Common myeloid progenitor, CD34-positive (primary cell): ENCODE measurements at regions not wholly inside any gene's neighbourhood (a gene's known extent, or its start where the extent isn't known, plus 50 kb on each side); places are given as distances from the start of the nearest gene placed in this dataset.

Source experiments
- CTCF ChIA-PET: fragments of 350-600 bp; sonication (Branson Sonifier 250); formaldehyde crosslinking; loops from one replicate; lab custom pipeline; 2021; ENCODE audit warnings: antibody characterized with exemption; lab: Charles Lee
- POLR2A ChIA-PET: fragments of 350-600 bp; sonication (Branson Sonifier 250); formaldehyde crosslinking; loops from one replicate; lab custom pipeline; 2021; ENCODE audit warnings: antibody characterized with exemption; lab: Charles Lee
- DNase-seq, 3 donors: peaks; one replicate each; pipeline versions ENCODE4 v3.0.0 to v3.0.0-alpha.2; 2013
- H3K27ac ChIP-seq, 2 experiments: 1 replicate in 1 of 2; 2 replicates in 1 of 2; pipeline ENCODE4 v1.7.0; 2013; ENCODE audit warnings: inconsistent platforms in 2 of 2, low read length in 2 of 2, mild to moderate bottlenecking in 2 of 2, low read depth in 1 of 2, moderate library complexity in 1 of 2; ENCODE audit not compliant: severe bottlenecking in 2 of 2, insufficient read depth in 1 of 2, poor library complexity in 1 of 2
- H3K27me3 ChIP-seq, 5 experiments: replicated peaks in 2 of 5; 1 replicate in 3 of 5; 2 replicates in 2 of 5; pipeline versions ENCODE4 v1.6.1 to v1.7.0; 2013; ENCODE audit warnings: low read length in 4 of 5, mild to moderate bottlenecking in 2 of 5, moderate library complexity in 2 of 5, inconsistent platforms in 1 of 5; ENCODE audit not compliant: insufficient read depth in 5 of 5, control insufficient read depth in 4 of 5
- H3K36me3 ChIP-seq, 4 experiments: 1 replicate in 2 of 4; 2 replicates in 2 of 4; pipeline versions ENCODE4 v1.6.1 to v1.7.0; 2013; ENCODE audit warnings: low read length in 3 of 4, control low read depth in 1 of 4, mild to moderate bottlenecking in 1 of 4; ENCODE audit not compliant: control insufficient read depth in 4 of 4, insufficient read depth in 4 of 4
- H3K4me1 ChIP-seq, 4 experiments: 1 replicate in 3 of 4; 2 replicates in 1 of 4; pipeline versions ENCODE4 v1.6.1 to v1.7.1; 2013; ENCODE audit warnings: low read length in 3 of 4, mild to moderate bottlenecking in 3 of 4, control low read depth in 1 of 4, inconsistent platforms in 1 of 4, moderate library complexity in 1 of 4; ENCODE audit not compliant: control insufficient read depth in 4 of 4, insufficient read depth in 4 of 4; ENCODE audit errors: control extremely low read depth in 1 of 4
- H3K4me3 ChIP-seq, 7 experiments: 1 replicate in 4 of 7; 2 replicates in 3 of 7; pipeline versions ENCODE4 v1.5.1 to v1.7.0; 2013; ENCODE audit warnings: mild to moderate bottlenecking in 7 of 7, low read length in 6 of 7, moderate library complexity in 6 of 7, inconsistent platforms in 2 of 7, low read depth in 2 of 7, control low read depth in 1 of 7; ENCODE audit not compliant: insufficient read depth in 4 of 7, control insufficient read depth in 1 of 7; ENCODE audit errors: extremely low read depth in 1 of 7
- H3K9me3 ChIP-seq, 5 experiments: 1 replicate in 4 of 5; 2 replicates in 1 of 5; pipeline versions ENCODE4 v1.6.1 to v1.7.1; 2013; ENCODE audit warnings: low read length in 4 of 5, mild to moderate bottlenecking in 2 of 5, inconsistent platforms in 1 of 5, low read depth in 1 of 5, moderate library complexity in 1 of 5; ENCODE audit not compliant: control insufficient read depth in 4 of 5, insufficient read depth in 2 of 5; ENCODE audit errors: control extremely low read depth in 1 of 5
- WGBS: methylation state at CpG from one replicate; pipeline ENCODE4 v1.1.5; 2013; ENCODE audit not compliant: insufficient coverage; 5-methylcytosine and 5-hydroxymethylcytosine counted together

DNA sequence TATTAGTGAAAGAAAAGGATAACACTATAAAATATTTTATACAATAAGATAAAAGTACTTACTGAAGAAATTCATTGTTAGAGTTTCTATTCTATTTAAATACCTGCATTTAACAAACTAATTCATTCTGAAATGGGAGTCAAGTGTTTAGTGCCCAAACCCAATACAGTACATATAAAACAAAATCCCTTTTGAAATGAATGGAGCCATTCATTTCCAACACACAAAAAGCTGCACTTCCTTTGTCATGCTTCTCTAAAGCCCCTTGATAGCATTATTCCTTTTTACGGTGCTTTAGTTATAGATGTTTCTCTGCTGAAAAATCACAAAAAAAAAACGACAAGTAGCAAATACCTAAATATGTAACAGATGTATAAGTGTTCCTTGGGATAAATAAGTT, 596.3 kb downstream of the ZIC1 start:
- DNase-seq, result no peak
- ChIA-PET CTCF (no interaction called here), POLR2A (no interaction called here)
- no peak overlapping the region for H3K27ac ChIP-seq
- no CpG with 5 or more reads among the region's 2 CpGs for WGBS
- no peaks in the 10 kb centered on the region for H3K36me3 ChIP-seq
- H3K4me3 ChIP-seq, result no peak overlapping the region
- H3K27me3 ChIP-seq, result no peaks in the 10 kb centered on the region
- H3K9me3 ChIP-seq, result no peaks in the 10 kb centered on the region
- no peaks in the 10 kb centered on the region for H3K4me1 ChIP-seq

GRCh38 chr3:148006508-148006907, 597.3 kb downstream of the ZIC1 start:
- no peaks in the 10 kb centered on the region for H3K36me3 ChIP-seq
- H3K4me3 ChIP-seq, result no peak overlapping the region
- no peaks in the 10 kb centered on the region for H3K9me3 ChIP-seq
- DNase-seq, result no peak
- no peaks in the 10 kb centered on the region for H3K4me1 ChIP-seq
- no peak overlapping the region for H3K27ac ChIP-seq
- ChIA-PET CTCF (no interaction called here), POLR2A (no interaction called here)
- no peaks in the 10 kb centered on the region for H3K27me3 ChIP-seq

GRCh38 chr3:148008591-148008990, 599.4 kb downstream of the ZIC1 start:
- no peak for DNase-seq
- POLR2A ChIA-PET, result no interaction called here
- CTCF ChIA-PET, result no interaction called here

GRCh38 chr3:148020861-148021260, 611.7 kb downstream of the ZIC1 start:
- POLR2A ChIA-PET, result interaction anchor here (0.6 kb wide), 1 partner anchor 302 kb away, joined by 3 read pairs; no protein-coding TSS in a partner anchor
- 100% methylated on average over 1 of the region's 1 CpG for WGBS
- Histone ChIP-seq H3K4me1 (no peaks in the 10 kb centered on the region), H3K9me3 (no peaks in the 10 kb centered on the region), H3K4me3 (no peak overlapping the region), H3K27ac (no peak overlapping the region), H3K27me3 (no peaks in the 10 kb centered on the region), H3K36me3 (no peaks in the 10 kb centered on the region)
- no peak for DNase-seq
- CTCF ChIA-PET, result no interaction called here

More at GRCh38 chr3:148008591-148008990, 599.4 kb downstream of the ZIC1 start:
- H3K9me3 ChIP-seq, result no peaks in the 10 kb centered on the region
- no peaks in the 10 kb centered on the region for H3K4me1 ChIP-seq
- no peak overlapping the region for H3K4me3 ChIP-seq
- no peaks in the 10 kb centered on the region for H3K36me3 ChIP-seq
- no CpG with 5 or more reads among the region's 1 CpG for WGBS
- no peak overlapping the region for H3K27ac ChIP-seq
- H3K27me3 ChIP-seq, result no peaks in the 10 kb centered on the region

GRCh38 chr3:148021381-148021780, 612.2 kb downstream of the ZIC1 start:
- no peak for DNase-seq
- WGBS, result 93% methylated on average over 4 of the region's 6 CpGs
- CTCF ChIA-PET, result no interaction called here
- H3K36me3 ChIP-seq, result no peaks in the 10 kb centered on the region
- no peaks in the 10 kb centered on the region for H3K4me1 ChIP-seq
- no peaks in the 10 kb centered on the region for H3K27me3 ChIP-seq
- POLR2A ChIA-PET, result interaction anchor here (0.6 kb wide), 1 partner anchor 301 kb away, joined by 3 read pairs; no protein-coding TSS in a partner anchor
- no peak overlapping the region for H3K4me3 ChIP-seq
- H3K9me3 ChIP-seq, result no peaks in the 10 kb centered on the region
- H3K27ac ChIP-seq, result no peak overlapping the region

DNA sequence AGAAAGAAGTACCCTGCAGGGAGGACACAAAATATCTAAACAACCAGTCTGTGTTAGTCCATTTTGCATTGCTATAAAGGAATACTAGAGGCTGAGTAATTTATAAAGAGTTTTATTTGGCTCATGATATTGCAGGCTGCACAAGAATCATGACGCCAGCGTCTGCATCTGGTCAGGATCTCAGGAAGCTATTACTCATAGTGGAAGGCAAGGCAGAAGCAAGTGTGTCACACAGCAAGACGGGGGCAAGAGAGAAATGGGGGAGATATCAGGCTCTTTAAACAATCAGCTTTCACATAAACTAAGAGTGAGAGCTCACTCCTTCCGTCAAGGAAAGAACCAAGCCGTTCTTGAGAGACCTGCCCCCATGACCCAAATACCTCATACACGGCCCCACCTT, 614.8 kb downstream of the ZIC1 start:
- no peaks in the 10 kb centered on the region for H3K36me3 ChIP-seq
- no peaks in the 10 kb centered on the region for H3K9me3 ChIP-seq
- POLR2A ChIA-PET, result no interaction called here
- H3K27ac ChIP-seq, result no peak overlapping the region
- 88% methylated on average over 5 of the region's 6 CpGs for WGBS
- CTCF ChIA-PET, result no interaction called here
- no peaks in the 10 kb centered on the region for H3K4me1 ChIP-seq
- no peak for DNase-seq
- H3K27me3 ChIP-seq, result no peaks in the 10 kb centered on the region
- no peak overlapping the region for H3K4me3 ChIP-seq

GRCh38 chr3:148026009-148026588, 616.9 kb downstream of the ZIC1 start:
- 92% methylated on average over 5 of the region's 6 CpGs for WGBS
- CTCF ChIA-PET, result no interaction called here
- no peaks in the 10 kb centered on the region for H3K36me3 ChIP-seq
- H3K27me3 ChIP-seq, result no peaks in the 10 kb centered on the region
- POLR2A ChIA-PET, result no interaction called here
- no peak overlapping the region for H3K4me3 ChIP-seq
- H3K9me3 ChIP-seq, result no peaks in the 10 kb centered on the region
- H3K4me1 ChIP-seq, result no peaks in the 10 kb centered on the region
- H3K27ac ChIP-seq, result no peak overlapping the region
- no peak for DNase-seq
